GM23338 (cell line): ENCODE measurements at regions not wholly inside any gene's neighbourhood (a gene's known extent, or its start where the extent isn't known, plus 50 kb on each side); places are given as distances from the start of the nearest gene placed in this dataset.

Source experiments
- ATAC-seq: fragments of 200-7000 bp; cut with Tn5 transposase; 3 replicates; pipeline ENCODE4 v1.9.1; 2020
- DNase-seq: peaks from one replicate; pipeline ENCODE4 v3.0.0-alpha.2; 2015; ENCODE audit warnings: low spot score
- H2AFZ ChIP-seq: fragments of 200-600 bp; sonication (generic); 2 replicates; pipeline ENCODE4 v1.8.0; 2016; ENCODE audit warnings: antibody characterized with exemption, mild to moderate bottlenecking, moderate library complexity
- H3F3A ChIP-seq: fragments of 200-600 bp; sonication (generic); replicated peaks from 2 replicates; pipeline ENCODE4 v1.8.0; 2017; ENCODE audit warnings: antibody characterized with exemption, mixed run types, low read depth
- H3K27ac ChIP-seq: fragments of 200-600 bp; sonication (generic); 2 replicates; pipeline ENCODE4 v1.6.1; 2016; ENCODE audit warnings: low read depth
- H3K27me3 ChIP-seq: fragments of 200-600 bp; sonication (generic); 2 replicates; pipeline ENCODE4 v1.8.0; 2016; ENCODE audit warnings: mild to moderate bottlenecking, mixed run types, moderate library complexity; ENCODE audit not compliant: insufficient read depth
- H3K36me3 ChIP-seq: fragments of 200-600 bp; sonication (generic); 2 replicates; pipeline ENCODE4 v1.8.0; 2016; ENCODE audit warnings: mild to moderate bottlenecking; ENCODE audit not compliant: insufficient read depth
- H3K4me1 ChIP-seq: fragments of 200-600 bp; sonication (generic); 2 replicates; pipeline ENCODE4 v1.8.0; 2016; ENCODE audit warnings: mild to moderate bottlenecking, moderate library complexity; ENCODE audit not compliant: insufficient read depth
- H3K4me2 ChIP-seq: fragments of 200-600 bp; sonication (generic); 2 replicates; pipeline ENCODE4 v1.7.1; 2017; ENCODE audit warnings: mixed run types
- H3K4me3 ChIP-seq: fragments of 200-600 bp; sonication (generic); 2 replicates; pipeline ENCODE4 v1.6.1; 2016; ENCODE audit warnings: mixed run types
- H3K79me2 ChIP-seq: fragments of 200-600 bp; sonication (generic); replicated peaks from 2 replicates; pipeline ENCODE4 v1.8.0; 2017; ENCODE audit warnings: mild to moderate bottlenecking; ENCODE audit not compliant: insufficient read depth
- H3K9me2 ChIP-seq: fragments of 200-600 bp; sonication (generic); 2 replicates; pipeline ENCODE4 v1.8.0; 2017; ENCODE audit not compliant: insufficient read depth
- H4K20me1 ChIP-seq: fragments of 200-600 bp; sonication (generic); replicated peaks from 2 replicates; pipeline ENCODE4 v1.8.0; 2017; ENCODE audit warnings: mild to moderate bottlenecking; ENCODE audit not compliant: insufficient read depth
- H3K27ac Mint-ChIP-seq: 2 replicates; pipeline ENCODE4 v1.8.0; 2020; ENCODE audit warnings: inconsistent platforms, mild to moderate bottlenecking, moderate library complexity, mixed read lengths
- H3K27me3 Mint-ChIP-seq: 3 replicates; pipeline ENCODE4 v1.8.0; 2022; ENCODE audit warnings: low read depth, mild to moderate bottlenecking, moderate library complexity, mixed read lengths, inconsistent platforms; ENCODE audit not compliant: insufficient read depth, poor library complexity
- H3K36me3 Mint-ChIP-seq: 3 replicates; pipeline ENCODE4 v1.8.0; 2021; ENCODE audit warnings: low read depth, mild to moderate bottlenecking, inconsistent platforms, moderate library complexity, mixed read lengths
- H3K4me1 Mint-ChIP-seq: 3 replicates; pipeline ENCODE4 v1.8.0; 2020; ENCODE audit warnings: mild to moderate bottlenecking, inconsistent platforms, mixed read lengths
- H3K4me3 Mint-ChIP-seq: 3 replicates; pipeline ENCODE4 v1.8.0; 2021; ENCODE audit warnings: moderate library complexity, mild to moderate bottlenecking, inconsistent platforms, mixed read lengths
- H3K9me3 Mint-ChIP-seq: 3 replicates; pipeline ENCODE4 v1.8.0; 2020; ENCODE audit warnings: moderate library complexity, mild to moderate bottlenecking, inconsistent platforms, mixed read lengths
- CREB1 ChIP-seq: fragments of 250-450 bp; sonication (Bioruptor Pico); IDR thresholded peaks from 2 replicates; pipeline ENCODE4 v1.5.0; 2020; ENCODE audit warnings: low read depth, mild to moderate bottlenecking, moderate library complexity
- CTCF ChIP-seq, 2 experiments: fragments of 200-600 bp in 1 of 2; sonication (generic) in 1 of 2; conservative IDR thresholded peaks; 2 replicates each; pipeline versions ENCODE4 v1.5.1 to v1.6.1; 2016 to 2017; ENCODE audit warnings: antibody characterized with exemption in 2 of 2, low read depth in 2 of 2, mild to moderate bottlenecking in 2 of 2, moderate library complexity in 1 of 2
- ETS1 ChIP-seq: IDR thresholded peaks from 2 replicates; pipeline ENCODE4 v1.6.1; 2016; ENCODE audit warnings: antibody characterized with exemption
- EZH2 ChIP-seq: fragments of 200-600 bp; sonication (generic); IDR thresholded peaks from one replicate; pipeline ENCODE4 v1.8.0; 2017; ENCODE audit warnings: antibody characterized with exemption, mild to moderate bottlenecking, low read depth; ENCODE audit not compliant: unreplicated experiment
- EZH2phosphoT487 ChIP-seq: fragments of 200-600 bp; sonication (generic); IDR thresholded peaks from one replicate; pipeline ENCODE4 v1.8.1; 2018; ENCODE audit warnings: antibody characterized with exemption; ENCODE audit not compliant: unreplicated experiment
- JUNB ChIP-seq: IDR thresholded peaks from one replicate; pipeline ENCODE4 v1.6.1; 2016; ENCODE audit warnings: antibody characterized with exemption; ENCODE audit not compliant: unreplicated experiment
- NANOG ChIP-seq: IDR thresholded peaks from 2 replicates; pipeline ENCODE4 v1.6.1; 2016; ENCODE audit warnings: antibody characterized with exemption, borderline replicate concordance
- REST ChIP-seq: IDR thresholded peaks from one replicate; pipeline ENCODE4 v1.6.1; 2018; ENCODE audit warnings: antibody characterized with exemption; ENCODE audit not compliant: unreplicated experiment
- STAT1 ChIP-seq: IDR thresholded peaks from one replicate; pipeline ENCODE4 v1.6.1; 2016; ENCODE audit warnings: antibody characterized with exemption; ENCODE audit not compliant: unreplicated experiment
- ZNF114 ChIP-seq: fragments of 250-450 bp; sonication (Bioruptor Pico); IDR thresholded peaks from 2 replicates; pipeline ENCODE4 v1.5.0; 2020; ENCODE audit warnings: mild to moderate bottlenecking, moderate library complexity

- no peak for TF ChIP-seq CTCF (conservative IDR thresholded peaks at IDR 0.05; ENCODE audit: low read depth in 2 of 2)
- TF ChIP-seq JUNB: no peak
- no peak for TF ChIP-seq STAT1
- TF ChIP-seq EZH2: no peak
- no peak for TF ChIP-seq NANOG
- no peak for TF ChIP-seq REST
- no peak for TF ChIP-seq ETS1
- no peak for TF ChIP-seq EZH2phosphoT487
- TF ChIP-seq ZNF114: no peak
Measured at GRCh38 chr3:163315786-163316185, 1762.5 kb downstream of the SI start (continued).

DNA sequence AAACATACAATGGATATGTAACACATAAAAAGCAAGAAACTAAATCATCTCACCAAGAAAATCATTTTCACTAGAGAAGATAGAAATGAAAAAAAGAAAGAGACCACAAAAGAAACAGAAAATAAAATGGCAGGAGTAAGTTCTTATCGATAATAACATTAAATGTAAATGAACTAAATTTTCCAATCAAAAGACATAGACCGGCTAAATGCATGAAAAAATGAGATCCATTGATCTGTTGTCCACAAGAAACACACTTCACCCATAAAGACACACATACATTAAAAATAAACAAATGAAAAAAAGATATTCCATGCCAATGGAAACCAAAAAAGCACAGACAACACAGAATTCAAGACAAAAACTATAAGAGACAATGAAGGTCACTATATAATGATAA lies 1771.9 kb downstream of the SI start:
- H3K9me3 Mint-ChIP-seq: peaks cover 36% of the 10 kb centered on the region
- H3K27ac ChIP-seq: no peak overlapping the region
- no peak for DNase-seq

More for the DNA sequence above, 1771.9 kb downstream of the SI start:
- TF ChIP-seq JUNB (no peak), CREB1 (CRISPR knock-in tag) (no peak), CTCF (conservative IDR thresholded peaks at IDR 0.05; ENCODE audit: low read depth in 2 of 2) (no peak)
- no peaks in the 10 kb centered on the region for H3K4me1 ChIP-seq
- no peaks in the 10 kb centered on the region for H4K20me1 ChIP-seq
- no peak overlapping the region for H2AFZ ChIP-seq
- H3K4me1 Mint-ChIP-seq: no peaks in the 10 kb centered on the region
- H3F3A ChIP-seq: no peaks in the 10 kb centered on the region
- ATAC-seq: no peak
- no peaks in the 10 kb centered on the region for H3K79me2 ChIP-seq
- peaks cover 10% of the 10 kb centered on the region; the same call in 2 of the 3 replicates for H3K36me3 Mint-ChIP-seq
- no peak overlapping the region for H3K27ac Mint-ChIP-seq
- H3K36me3 ChIP-seq: no peaks in the 10 kb centered on the region; the same call in 1 of the 2 replicates
- no peak overlapping the region for H3K4me3 Mint-ChIP-seq
- no peak overlapping the region for H3K4me2 ChIP-seq
- H3K27me3 Mint-ChIP-seq: peaks cover 2% of the 10 kb centered on the region
- no peak overlapping the region for H3K4me3 ChIP-seq
- H3K27me3 ChIP-seq: no peaks in the 10 kb centered on the region
- no peaks in the 10 kb centered on the region for H3K9me2 ChIP-seq
